IMR-90 (cell line): ENCODE measurements at regions not wholly inside any gene's neighbourhood (a gene's known extent, or its start where the extent isn't known, plus 50 kb on each side); places are given as distances from the start of the nearest gene placed in this dataset.

Source experiments
- ATAC-seq: fragments of 200-7000 bp; cut with Tn5 transposase; 2 replicates; pipeline ENCODE4 v1.9.1; 2020; ENCODE audit warnings: low read depth, mild to moderate bottlenecking, moderate library complexity
- BruUV-seq: library from RNA; stranded (reverse); fragments of 400-500 nt; replicated peaks from 2 replicates; lab custom pipeline; 2021; lab: Mats Ljungman, UMichigan
- CTCF ChIA-PET: fragments of 300-600 bp; formaldehyde crosslinking; extraction: SDS; loops from one replicate; lab custom pipeline; 2021; ENCODE audit warnings: antibody characterized with exemption; lab: Yijun Ruan, JAX
- POLR2A ChIA-PET: fragments of 300-600 bp; sonication (Branson Sonifier 250); formaldehyde crosslinking; loops from one replicate; lab custom pipeline; 2022; ENCODE audit warnings: antibody characterized with exemption; ENCODE audit not compliant: unreplicated experiment; lab: Charles Lee
- DNase-seq: peaks from one replicate; pipeline ENCODE4 v3.0.0; 2013
- H2AFZ ChIP-seq: replicated peaks from 2 replicates; pipeline ENCODE3; 2013; ENCODE audit warnings: low read length, mild to moderate bottlenecking; ENCODE audit not compliant: poor library complexity
- H2AK5ac ChIP-seq: 2 replicates; pipeline ENCODE4 v1.6.1; 2013; ENCODE audit warnings: low read depth, low read length, inconsistent platforms
- H2AK9ac ChIP-seq: replicated peaks from 2 replicates; pipeline ENCODE3; 2013; ENCODE audit warnings: mild to moderate bottlenecking, low read depth, low read length, moderate library complexity; ENCODE audit not compliant: poor library complexity
- H2BK120ac ChIP-seq: 2 replicates; pipeline ENCODE4 v1.6.1; 2013; ENCODE audit warnings: low read depth, low read length, inconsistent platforms
- H2BK15ac ChIP-seq: 3 replicates; pipeline ENCODE4 v1.6.1; 2013; ENCODE audit warnings: low read depth, low read length, inconsistent platforms
- H2BK20ac ChIP-seq: 2 replicates; pipeline ENCODE4 v1.6.1; 2013; ENCODE audit warnings: low read depth, mild to moderate bottlenecking, inconsistent platforms, low read length, moderate library complexity
- H2BK5ac ChIP-seq: 2 replicates; pipeline ENCODE4 v1.6.1; 2013; ENCODE audit warnings: mild to moderate bottlenecking, low read depth, low read length, inconsistent platforms; ENCODE audit not compliant: poor library complexity, severe bottlenecking
- H3K14ac ChIP-seq: replicated peaks from 2 replicates; pipeline ENCODE4 v1.6.1; 2013; ENCODE audit warnings: low read depth, low read length, inconsistent platforms
- H3K18ac ChIP-seq: 2 replicates; pipeline ENCODE4 v1.6.1; 2013; ENCODE audit warnings: low read depth, low read length, control low read depth
- H3K23ac ChIP-seq: 2 replicates; pipeline ENCODE4 v1.6.1; 2013; ENCODE audit warnings: low read depth, low read length, inconsistent platforms
- H3K27ac ChIP-seq: 2 replicates; pipeline ENCODE4 v1.5.1; 2013; ENCODE audit warnings: mild to moderate bottlenecking, control low read depth, low read length; ENCODE audit not compliant: insufficient read depth
- H3K27me3 ChIP-seq: 2 replicates; pipeline ENCODE4 v1.6.1; 2013; ENCODE audit warnings: low read length; ENCODE audit not compliant: control insufficient read depth, insufficient read depth
- H3K36me3 ChIP-seq: 2 replicates; pipeline ENCODE4 v1.6.1; 2013; ENCODE audit warnings: low read length, mixed read lengths; ENCODE audit not compliant: control insufficient read depth, insufficient read depth
- H3K4ac ChIP-seq: 2 replicates; pipeline ENCODE4 v1.6.1; 2013; ENCODE audit warnings: low read depth, low read length, inconsistent platforms
- H3K4me1 ChIP-seq: 2 replicates; pipeline ENCODE4 v1.6.1; 2013; ENCODE audit warnings: low read length, mixed read lengths; ENCODE audit not compliant: control insufficient read depth, insufficient read depth
- H3K4me2 ChIP-seq: 2 replicates; pipeline ENCODE4 v1.6.1; 2013; ENCODE audit warnings: low read depth, mild to moderate bottlenecking, control low read depth, low read length, moderate library complexity
- H3K4me3 ChIP-seq: 2 replicates; pipeline ENCODE4 v1.5.1; 2013; ENCODE audit warnings: low read depth, mild to moderate bottlenecking, control low read depth, low read length, moderate library complexity; ENCODE audit not compliant: insufficient read depth
- H3K56ac ChIP-seq: 2 replicates; pipeline ENCODE4 v1.6.1; 2013; ENCODE audit warnings: low read length, inconsistent platforms; ENCODE audit not compliant: insufficient read depth; ENCODE audit errors: extremely low read depth
- H3K79me1 ChIP-seq, 2 experiments: 2 replicates each; pipeline ENCODE4 v1.6.1; 2013; ENCODE audit warnings: low read length in 2 of 2, inconsistent platforms in 1 of 2, low read depth in 1 of 2
- H3K9ac ChIP-seq: 2 replicates; pipeline ENCODE4 v1.6.1; 2013; ENCODE audit warnings: low read depth, low read length, control low read depth
- H3K9me1 ChIP-seq: 2 replicates; pipeline ENCODE4 v1.6.1; 2013; ENCODE audit warnings: low read length, inconsistent platforms; ENCODE audit not compliant: insufficient read depth
- H3K9me3 ChIP-seq: 2 replicates; pipeline ENCODE4 v1.6.1; 2013; ENCODE audit warnings: low read length; ENCODE audit not compliant: control insufficient read depth, insufficient read depth
- H4K20me1 ChIP-seq: 2 replicates; pipeline ENCODE4 v1.6.1; 2013; ENCODE audit warnings: low read length, inconsistent platforms; ENCODE audit not compliant: insufficient read depth
- H4K5ac ChIP-seq: 2 replicates; pipeline ENCODE4 v1.6.1; 2013; ENCODE audit warnings: mild to moderate bottlenecking, low read depth, low read length, control low read depth
- H4K8ac ChIP-seq, 2 experiments: 2 replicates each; pipeline ENCODE4 v1.6.1; 2013; ENCODE audit warnings: low read depth in 2 of 2, low read length in 2 of 2, control low read depth in 1 of 2, inconsistent platforms in 1 of 2
- H4K91ac ChIP-seq: 2 replicates; pipeline ENCODE4 v1.6.1; 2013; ENCODE audit warnings: low read depth, low read length, inconsistent platforms; ENCODE audit not compliant: insufficient read depth
- BHLHE40 ChIP-seq: fragments of 150-350 bp; IDR thresholded peaks from 2 replicates; pipeline ENCODE4 v1.6.1; 2016; ENCODE audit warnings: mild to moderate bottlenecking, low read depth, low read length
- CEBPB ChIP-seq: IDR thresholded peaks from 2 replicates; pipeline ENCODE4 v1.6.1; 2012; ENCODE audit warnings: low read depth, low read length, improper control_type of control experiment
- CHD1 ChIP-seq: IDR thresholded peaks from 2 replicates; pipeline ENCODE4 v1.6.1; 2012; ENCODE audit warnings: low read depth, low read length, improper control_type of control experiment
- CTCF ChIP-seq: conservative IDR thresholded peaks from 2 replicates; pipeline ENCODE4 v1.5.1; 2012; ENCODE audit warnings: mild to moderate bottlenecking, low read depth, low read length, improper control_type of control experiment
- FOS ChIP-seq: fragments of 150-350 bp; IDR thresholded peaks from 2 replicates; pipeline ENCODE4 v1.6.1; 2016; ENCODE audit warnings: low read depth, low read length
- MAZ ChIP-seq: IDR thresholded peaks from 2 replicates; pipeline ENCODE4 v1.6.1; 2012; ENCODE audit warnings: low read depth, mild to moderate bottlenecking, low read length, improper control_type of control experiment, moderate library complexity, borderline replicate concordance
- MXI1 ChIP-seq: IDR thresholded peaks from 2 replicates; pipeline ENCODE4 v1.6.1; 2012; ENCODE audit warnings: low read depth, mild to moderate bottlenecking, low read length, moderate library complexity, borderline replicate concordance
- NFE2L2 ChIP-seq: fragments of 150-350 bp; IDR thresholded peaks from 2 replicates; pipeline ENCODE4 v1.6.1; 2016; ENCODE audit warnings: low read depth, mild to moderate bottlenecking, low read length
- POLR2A ChIP-seq: IDR thresholded peaks from 2 replicates; pipeline ENCODE4 v1.6.1; 2012; ENCODE audit warnings: mild to moderate bottlenecking, low read depth, low read length
- RAD21 ChIP-seq: IDR thresholded peaks from 2 replicates; pipeline ENCODE4 v1.6.1; 2012; ENCODE audit warnings: low read length, improper control_type of control experiment
- RCOR1 ChIP-seq: IDR thresholded peaks from 2 replicates; pipeline ENCODE4 v1.6.1; 2012; ENCODE audit warnings: mild to moderate bottlenecking, low read length, improper control_type of control experiment; ENCODE audit not compliant: insufficient replicate concordance
- RFX5 ChIP-seq: IDR thresholded peaks from 2 replicates; pipeline ENCODE4 v1.8.0; 2012; ENCODE audit warnings: low read depth, mild to moderate bottlenecking, low read length, moderate library complexity
- SMC3 ChIP-seq: fragments of 150-350 bp; IDR thresholded peaks from 2 replicates; pipeline ENCODE4 v1.6.1; 2016; ENCODE audit warnings: low read depth, mild to moderate bottlenecking, antibody characterized with exemption, low read length, moderate library complexity
- USF2 ChIP-seq: fragments of 150-350 bp; IDR thresholded peaks from 2 replicates; pipeline ENCODE4 v1.6.1; 2017; ENCODE audit warnings: mild to moderate bottlenecking, antibody characterized with exemption, low read length, low read depth
- WGBS, 2 experiments: methylation state at CpG; one replicate each; pipeline versions ENCODE4 v1.1.5 to v1.1.7; 2013; ENCODE audit warnings: missing lambda C conversion rate in 2 of 2; ENCODE audit not compliant: insufficient read length in 1 of 2; ENCODE audit errors: extremely low coverage in 2 of 2; 5-methylcytosine and 5-hydroxymethylcytosine counted together
- dilution Hi-C: fragments of 300-500 bp; cut with HindIII; formaldehyde crosslinking; loops from one replicate; pipeline ENCODE4 v1.14.3; 2018; ENCODE audit warnings: low sequenced_read_pairs; ENCODE audit not compliant: unreplicated experiment
- in situ Hi-C: fragments of 300-500 bp; cut with MboI; formaldehyde crosslinking; loops from 3 replicates; pipeline ENCODE4 v1.14.3; 2019; ENCODE audit warnings: low sequenced_read_pairs, inconsistent platforms, mixed read lengths
- intact Hi-C: fragments of 100-400 bp; cut with micrococcal nuclease; formaldehyde crosslinking; loops from 2 replicates; pipeline ENCODE4 v1.10.0; 2022
- TF ChIP-seq, protein P1 (sequence below): fragments of 150-350 bp; IDR thresholded peaks from 2 replicates; pipeline ENCODE4 v1.6.1; 2016; ENCODE audit warnings: low read depth, mild to moderate bottlenecking, low read length, moderate library complexity, borderline replicate concordance

- no peak overlapping the region for H2AK5ac ChIP-seq
- H3K4me3 ChIP-seq, result no peak overlapping the region
- no peak overlapping the region for H2BK15ac ChIP-seq
- H4K91ac ChIP-seq, result no peak overlapping the region
- dilution Hi-C loops (no loop called here), in situ Hi-C loops (no loop called here), intact Hi-C loops (no loop called here)
- ChIA-PET POLR2A (no interaction called here), CTCF (no interaction called here)
- H4K8ac ChIP-seq, result no peak overlapping the region
- no peak overlapping the region for H2BK5ac ChIP-seq
- no peaks in the 10 kb centered on the region for H3K79me1 ChIP-seq
- no peak overlapping the region for H2AK9ac ChIP-seq
- no peak overlapping the region for H2AFZ ChIP-seq
- no peak overlapping the region for H3K18ac ChIP-seq
- no peaks in the 10 kb centered on the region for H3K27me3 ChIP-seq
- no peak overlapping the region for H3K9ac ChIP-seq
- H4K5ac ChIP-seq, result no peak overlapping the region
- H2BK20ac ChIP-seq, result no peak overlapping the region
- WGBS, 2 experiments, result no CpG with 5 or more reads among the region's 5 CpGs
- DNase-seq, result no peak
- BruUV-seq, result no TSS peak
- H3K9me1 ChIP-seq, result no peaks in the 10 kb centered on the region
- no peak overlapping the region for H2BK120ac ChIP-seq
- no peak overlapping the region for H3K4ac ChIP-seq
- no peak for ATAC-seq
- no peak overlapping the region for H3K23ac ChIP-seq
- no peaks in the 10 kb centered on the region for H3K36me3 ChIP-seq
- no peak overlapping the region for H3K56ac ChIP-seq
- no peak overlapping the region for H3K14ac ChIP-seq
- H3K4me2 ChIP-seq, result no peak overlapping the region
- H3K9me3 ChIP-seq, result peaks cover 2% of the 10 kb centered on the region; the same call in 1 of the 2 replicates
- H3K4me1 ChIP-seq, result no peaks in the 10 kb centered on the region
- no peak overlapping the region for H3K27ac ChIP-seq
- no peaks in the 10 kb centered on the region for H4K20me1 ChIP-seq
- TF ChIP-seq MAZ (no peak), CEBPB (no peak), POLR2A (no peak), FOS (no peak), CHD1 (no peak), RAD21 (no peak), NFE2L2 (no peak), SMC3 (no peak), RCOR1 (no peak), USF2 (no peak), RFX5 (no peak), CTCF (no peak), MXI1 (no peak), BHLHE40 (no peak)
- TF ChIP-seq, protein P1, sequence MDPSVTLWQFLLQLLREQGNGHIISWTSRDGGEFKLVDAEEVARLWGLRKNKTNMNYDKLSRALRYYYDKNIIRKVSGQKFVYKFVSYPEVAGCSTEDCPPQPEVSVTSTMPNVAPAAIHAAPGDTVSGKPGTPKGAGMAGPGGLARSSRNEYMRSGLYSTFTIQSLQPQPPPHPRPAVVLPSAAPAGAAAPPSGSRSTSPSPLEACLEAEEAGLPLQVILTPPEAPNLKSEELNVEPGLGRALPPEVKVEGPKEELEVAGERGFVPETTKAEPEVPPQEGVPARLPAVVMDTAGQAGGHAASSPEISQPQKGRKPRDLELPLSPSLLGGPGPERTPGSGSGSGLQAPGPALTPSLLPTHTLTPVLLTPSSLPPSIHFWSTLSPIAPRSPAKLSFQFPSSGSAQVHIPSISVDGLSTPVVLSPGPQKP, result no peak
These were observed 273.4 kb downstream of the KCNN2 start for GRCh38 chr5:114634967-114635901.
